Activated naive CD4-positive, alpha-beta T cell treated with anti-CD3 and anti-CD28 coated beads, Interleukin-2, amount 50 U/mL, for 72 hours (primary cell): ENCODE measurements at regions not wholly inside any gene's neighbourhood (a gene's known extent, or its start where the extent isn't known, plus 50 kb on each side); places are given as distances from the start of the nearest gene placed in this dataset.

Experiments used
- ATAC-seq, 2 donors: fragments of 150-1000 bp; cut with Tn5 transposase; 2 replicates each; pipeline ENCODE4 v1.10.0; 2021; ENCODE audit warnings: mild to moderate bottlenecking in 2 of 2, moderate library complexity in 2 of 2
- DNase-seq, 2 donors: peaks; one replicate each; pipeline ENCODE4 v3.0.0; 2021 to 2022; ENCODE audit warnings: low spot score in 2 of 2
- H3K27ac Mint-ChIP-seq, 2 donors: one replicate each; pipeline ENCODE4 v1.8.0; 2022; ENCODE audit warnings: mild to moderate bottlenecking in 2 of 2, mixed read lengths in 2 of 2
- H3K36me3 Mint-ChIP-seq, 2 donors: one replicate each; pipeline ENCODE4 v1.8.0; 2022; ENCODE audit warnings: mixed read lengths in 2 of 2
- H3K9me3 Mint-ChIP-seq, 2 donors: one replicate each; pipeline ENCODE4 v1.8.0; 2022; ENCODE audit warnings: mixed read lengths in 2 of 2

- Mint-ChIP-seq H3K36me3 (no peaks in the 10 kb centered on the region), H3K27ac (no peak overlapping the region), H3K9me3 (no peaks in the 10 kb centered on the region)
- ATAC-seq: no peak
- no peak for DNase-seq
These were observed 128.6 kb upstream of the ANKRD1 start for GRCh38 chr10:91049296-91049987.

DNA sequence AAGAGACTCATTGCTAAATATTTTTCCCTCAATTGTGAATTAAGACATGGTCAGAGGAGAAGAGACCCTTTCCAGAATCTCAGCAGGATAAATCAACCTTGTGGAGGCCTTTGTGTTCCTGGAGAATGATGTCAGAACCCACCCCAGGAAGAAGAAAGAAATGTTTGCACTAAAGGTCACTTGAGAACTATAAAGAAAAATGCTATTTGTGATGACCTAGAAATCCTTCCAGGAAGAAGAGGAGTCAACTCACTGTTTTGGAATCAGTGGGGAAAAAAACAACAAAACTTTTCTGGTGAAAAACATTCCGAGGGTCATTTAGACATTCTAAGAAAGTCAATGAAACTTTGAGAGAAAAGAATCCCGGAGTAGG is 129.1 kb upstream of the ANKRD1 start:
- Mint-ChIP-seq H3K9me3 (no peaks in the 10 kb centered on the region), H3K36me3 (no peaks in the 10 kb centered on the region), H3K27ac (no peak overlapping the region)
- DNase-seq: no peak
- ATAC-seq: no peak

GRCh38 chr10:91050371-91051034 is 129.6 kb upstream of the ANKRD1 start:
- DNase-seq: no peak
- Mint-ChIP-seq H3K9me3 (no peaks in the 10 kb centered on the region), H3K27ac (no peak overlapping the region), H3K36me3 (no peaks in the 10 kb centered on the region)
- no peak for ATAC-seq

GRCh38 chr10:91051829-91052228 is 130.9 kb upstream of the ANKRD1 start:
- no peaks in the 10 kb centered on the region for H3K9me3 Mint-ChIP-seq
- H3K27ac Mint-ChIP-seq: no peak overlapping the region
- no peak for DNase-seq
- H3K36me3 Mint-ChIP-seq: no peaks in the 10 kb centered on the region
- ATAC-seq: no peak

GRCh38 chr10:91054325-91054724 is 133.4 kb upstream of the ANKRD1 start:
- no peak for ATAC-seq
- Mint-ChIP-seq H3K27ac (no peak overlapping the region), H3K9me3 (no peaks in the 10 kb centered on the region), H3K36me3 (no peaks in the 10 kb centered on the region)
- no peak for DNase-seq

DNA sequence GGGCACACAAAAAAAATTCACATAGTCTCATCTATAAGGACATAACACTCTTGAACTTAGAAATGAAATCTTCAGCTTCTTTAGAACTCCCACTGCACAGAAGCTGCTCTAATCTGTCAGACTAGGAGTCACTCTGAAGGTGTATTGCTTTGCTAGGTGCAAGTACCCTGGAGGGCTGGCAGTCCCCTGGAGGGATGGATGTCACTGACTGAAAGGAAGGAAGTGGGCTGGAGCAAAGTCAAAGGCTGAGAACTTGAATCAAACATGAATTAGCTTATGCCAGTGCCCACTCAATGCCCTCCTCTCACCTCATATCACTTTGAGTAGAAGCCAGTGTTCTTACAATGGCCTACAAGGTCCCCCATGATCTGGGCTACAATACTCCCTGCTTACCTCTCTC is 140.3 kb upstream of the ANKRD1 start:
- DNase-seq (no peak), ATAC-seq (no peak)
- no peaks in the 10 kb centered on the region for H3K36me3 Mint-ChIP-seq
- no peaks in the 10 kb centered on the region for H3K9me3 Mint-ChIP-seq
- no peak overlapping the region for H3K27ac Mint-ChIP-seq

GRCh38 chr10:91061608-91062007 is 140.7 kb upstream of the ANKRD1 start:
- DNase-seq (no peak), ATAC-seq (no peak)
- H3K9me3 Mint-ChIP-seq: no peaks in the 10 kb centered on the region
- H3K36me3 Mint-ChIP-seq: no peaks in the 10 kb centered on the region
- no peak overlapping the region for H3K27ac Mint-ChIP-seq

DNA sequence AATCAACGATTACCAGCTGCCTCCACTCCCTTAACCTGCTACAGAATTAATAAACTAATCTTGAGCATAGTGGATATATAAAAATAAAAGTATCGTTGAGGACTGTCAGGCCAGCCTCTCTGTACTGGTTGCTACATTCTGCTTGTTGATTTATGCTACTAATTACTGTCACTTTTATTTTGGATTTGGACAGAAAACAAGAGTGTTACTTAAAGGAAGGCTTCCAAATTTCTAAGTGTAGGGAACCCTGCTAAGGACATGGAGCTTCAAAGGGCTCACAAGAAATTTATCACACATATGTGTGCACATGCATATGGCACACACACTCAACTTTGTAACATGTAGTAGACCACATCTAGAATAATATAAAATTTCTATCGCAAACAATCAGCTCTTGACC is 141.2 kb upstream of the ANKRD1 start:
- DNase-seq (no peak), ATAC-seq (no peak)
- H3K36me3 Mint-ChIP-seq: no peaks in the 10 kb centered on the region
- H3K9me3 Mint-ChIP-seq: no peaks in the 10 kb centered on the region
- H3K27ac Mint-ChIP-seq: no peak overlapping the region

DNA sequence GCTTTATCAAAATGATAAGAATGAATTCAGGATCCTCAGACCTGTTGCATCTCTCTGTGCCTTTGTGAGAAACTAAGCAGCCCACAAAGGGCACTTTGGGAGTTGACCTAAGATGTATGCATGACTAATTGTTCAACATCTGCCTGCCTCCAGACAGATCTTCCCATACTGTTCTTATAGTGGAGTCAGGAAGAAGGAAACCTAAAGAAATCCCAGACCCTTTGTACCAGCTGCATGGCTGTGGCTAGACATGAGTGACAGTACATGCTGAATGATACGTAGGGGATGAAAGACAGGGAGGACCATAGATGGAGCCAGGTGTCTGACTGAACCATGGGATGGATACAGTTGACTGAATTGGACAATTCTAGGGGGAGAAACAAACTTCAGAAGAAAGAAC is 148.7 kb upstream of the PCGF5 start:
- Mint-ChIP-seq H3K9me3 (no peaks in the 10 kb centered on the region), H3K27ac (peak overlapping the region in 1 of 2 donors; percentile 53), H3K36me3 (no peaks in the 10 kb centered on the region)
- DNase-seq: no peak
- no peak for ATAC-seq

DNA sequence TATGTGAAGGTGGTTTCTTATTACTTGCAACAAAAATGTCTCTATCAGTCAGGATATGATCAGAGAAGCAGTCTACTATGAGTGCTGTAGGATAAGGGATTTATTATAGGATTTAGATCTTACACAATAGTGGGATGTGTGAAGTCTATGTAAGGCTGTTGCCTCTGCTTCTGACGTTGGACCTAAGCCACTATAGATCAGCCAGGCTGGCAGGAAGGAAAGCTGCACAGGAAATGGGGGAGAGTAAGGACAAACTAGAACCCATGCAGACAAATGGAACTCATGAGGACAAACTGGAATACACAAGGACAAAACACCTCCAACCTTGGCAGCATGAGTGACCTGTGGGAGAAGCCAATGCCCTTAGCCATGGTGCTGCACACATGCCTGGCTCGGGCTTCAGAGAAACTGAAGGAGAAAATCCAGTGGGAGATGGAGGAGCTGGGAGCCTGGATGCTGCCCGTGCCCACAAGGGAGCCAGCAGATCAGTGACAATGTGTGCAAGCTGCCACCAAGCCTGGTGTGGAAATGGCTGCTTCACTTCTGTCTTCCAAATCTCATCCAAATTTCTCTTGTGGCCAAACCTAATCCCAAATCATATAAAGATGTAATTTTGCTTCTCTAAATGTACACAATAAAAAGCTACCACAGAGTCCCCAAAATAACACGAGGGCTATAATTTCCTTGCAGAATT is 147.0 kb upstream of the PCGF5 start:
- ATAC-seq (no peak), DNase-seq (no peak)
- H3K36me3 Mint-ChIP-seq: no peaks in the 10 kb centered on the region
- no peak overlapping the region for H3K27ac Mint-ChIP-seq
- H3K9me3 Mint-ChIP-seq: no peaks in the 10 kb centered on the region

GRCh38 chr10:91076991-91077548 is 143.4 kb upstream of the PCGF5 start:
- ATAC-seq (no peak), DNase-seq (no peak)
- no peaks in the 10 kb centered on the region for H3K9me3 Mint-ChIP-seq
- H3K27ac Mint-ChIP-seq: no peak overlapping the region
- H3K36me3 Mint-ChIP-seq: no peaks in the 10 kb centered on the region

- no peak for ATAC-seq
- Mint-ChIP-seq H3K36me3 (no peaks in the 10 kb centered on the region), H3K9me3 (no peaks in the 10 kb centered on the region), H3K27ac (no peak overlapping the region)
- DNase-seq: no peak
These were observed 142.9 kb upstream of the PCGF5 start for GRCh38 chr10:91077549-91078071.

DNA sequence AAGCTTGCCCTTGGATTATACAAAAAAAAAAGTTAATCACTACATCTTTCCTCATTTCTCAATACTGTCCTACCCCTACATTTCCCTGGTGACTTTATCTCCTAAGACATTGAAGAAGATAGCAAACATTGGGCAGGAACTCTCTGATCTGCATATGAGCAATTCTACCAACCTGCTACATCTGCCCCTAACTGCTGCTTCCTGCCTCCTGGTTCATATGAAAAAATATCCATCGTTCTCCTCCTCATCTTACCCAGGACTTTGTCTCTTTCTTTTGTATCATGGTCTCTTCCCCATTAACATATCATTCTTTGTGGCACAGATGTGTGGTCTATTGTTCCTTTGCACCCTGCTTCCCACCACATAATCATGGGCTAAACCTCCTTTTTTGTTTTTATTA is 139.7 kb upstream of the PCGF5 start:
- DNase-seq (no peak), ATAC-seq (no peak)
- H3K27ac Mint-ChIP-seq: no peak overlapping the region
- H3K36me3 Mint-ChIP-seq: no peaks in the 10 kb centered on the region
- no peaks in the 10 kb centered on the region for H3K9me3 Mint-ChIP-seq

GRCh38 chr10:91082447-91082846 is 138.0 kb upstream of the PCGF5 start:
- H3K27ac Mint-ChIP-seq: no peak overlapping the region
- ATAC-seq (no peak), DNase-seq (no peak)
- H3K36me3 Mint-ChIP-seq: no peaks in the 10 kb centered on the region
- no peaks in the 10 kb centered on the region for H3K9me3 Mint-ChIP-seq

GRCh38 chr10:91088300-91089140 is 131.9 kb upstream of the PCGF5 start:
- H3K36me3 Mint-ChIP-seq: peaks cover 0 to 4% of the 10 kb centered on the region in 2 donors
- H3K9me3 Mint-ChIP-seq: no peaks in the 10 kb centered on the region
- no peak overlapping the region for H3K27ac Mint-ChIP-seq
- DNase-seq: no peak
- peak in 1 of 2 donors; percentile 46 for ATAC-seq

DNA sequence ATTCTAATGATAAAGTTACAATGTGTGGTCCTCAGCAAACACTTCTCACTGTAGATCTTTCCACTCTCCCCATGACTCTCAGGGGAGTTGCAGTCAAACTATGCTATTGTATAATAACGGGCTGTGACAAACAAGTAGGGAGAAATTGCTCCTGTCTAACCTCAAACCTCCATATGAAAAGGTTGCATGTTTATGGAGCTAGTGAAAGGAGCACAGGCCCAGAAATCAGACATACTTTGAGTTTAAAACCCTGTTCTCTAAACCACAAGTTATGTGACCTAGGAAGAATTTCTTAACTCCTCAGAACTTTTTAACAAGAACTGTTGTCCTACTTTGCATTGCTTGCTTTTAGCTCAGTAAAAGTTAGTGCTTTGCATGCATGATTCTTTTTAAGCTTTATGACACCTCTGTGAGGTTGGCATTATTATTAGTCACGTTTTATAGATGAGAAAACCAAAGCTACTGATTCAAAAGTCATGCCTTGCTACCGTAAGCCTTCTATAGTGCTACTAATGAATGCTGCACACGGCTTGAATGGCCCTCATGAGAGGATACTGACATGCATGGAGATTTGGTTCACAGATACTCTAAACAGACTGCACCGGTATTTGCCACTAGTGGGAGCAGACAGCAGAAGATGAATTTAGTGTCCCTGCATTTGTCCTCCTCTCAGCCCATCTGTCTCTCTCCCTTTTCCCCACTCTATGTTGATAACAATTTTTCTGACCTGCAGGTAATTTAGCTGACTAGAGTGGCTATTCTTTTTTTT is 129.5 kb upstream of the PCGF5 start:
- peaks cover 8 to 16% of the 10 kb centered on the region in 2 donors for H3K9me3 Mint-ChIP-seq
- peaks cover 8 to 14% of the 10 kb centered on the region in 2 donors for H3K36me3 Mint-ChIP-seq
- H3K27ac Mint-ChIP-seq: no peak overlapping the region
- ATAC-seq (no peak), DNase-seq (no peak)
